ENCODE measurements at regions not wholly inside any gene's neighbourhood (a gene's known extent, or its start where the extent isn't known, plus 50 kb on each side); places are given as distances from the start of the nearest gene placed in this dataset.

DNA sequence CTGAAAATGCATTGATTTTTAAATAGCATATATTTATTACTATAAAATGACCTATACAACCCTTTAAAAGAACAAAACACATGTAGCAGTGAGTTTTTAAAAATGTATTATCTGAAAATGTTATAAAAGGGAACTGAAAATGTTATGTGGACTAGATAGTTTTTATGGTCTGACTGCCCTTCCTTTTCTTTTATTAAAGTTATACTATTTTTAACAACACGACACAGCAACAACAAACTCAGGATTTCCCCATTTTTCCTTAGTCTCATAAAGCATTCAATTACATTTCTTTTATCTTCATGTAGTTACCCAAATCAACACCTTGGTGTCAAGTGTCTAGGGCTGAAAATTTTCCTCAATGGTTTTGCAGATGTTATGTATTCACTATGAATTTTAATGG is 132.8 kb upstream of the TMEFF2 start:
- TF ChIP-seq ZNF274 (IDR thresholded peaks at IDR 0.05; ENCODE audit: low read depth, low read length) (no peak), POLR2AphosphoS5 (IDR thresholded peaks at IDR 0.05; ENCODE audit: low read depth, low read length) (no peak), TCF7L2 (IDR thresholded peaks at IDR 0.05; ENCODE audit: borderline replicate concordance, extremely low read depth, insufficient read depth, insufficient read length) (no peak), SP1 (IDR thresholded peaks at IDR 0.05; ENCODE audit: low read depth) (no peak), EZH2phosphoT487 (IDR thresholded peaks at IDR 0.05; ENCODE audit: borderline replicate concordance) (no peak), JUND (IDR thresholded peaks at IDR 0.05) (no peak), EZH2 (IDR thresholded peaks at IDR 0.05) (no peak), POLR2A (IDR thresholded peaks at IDR 0.05; ENCODE audit: borderline replicate concordance, extremely low read depth, insufficient read depth, insufficient read length) (no peak)
- TF ChIP-seq, protein P1, sequence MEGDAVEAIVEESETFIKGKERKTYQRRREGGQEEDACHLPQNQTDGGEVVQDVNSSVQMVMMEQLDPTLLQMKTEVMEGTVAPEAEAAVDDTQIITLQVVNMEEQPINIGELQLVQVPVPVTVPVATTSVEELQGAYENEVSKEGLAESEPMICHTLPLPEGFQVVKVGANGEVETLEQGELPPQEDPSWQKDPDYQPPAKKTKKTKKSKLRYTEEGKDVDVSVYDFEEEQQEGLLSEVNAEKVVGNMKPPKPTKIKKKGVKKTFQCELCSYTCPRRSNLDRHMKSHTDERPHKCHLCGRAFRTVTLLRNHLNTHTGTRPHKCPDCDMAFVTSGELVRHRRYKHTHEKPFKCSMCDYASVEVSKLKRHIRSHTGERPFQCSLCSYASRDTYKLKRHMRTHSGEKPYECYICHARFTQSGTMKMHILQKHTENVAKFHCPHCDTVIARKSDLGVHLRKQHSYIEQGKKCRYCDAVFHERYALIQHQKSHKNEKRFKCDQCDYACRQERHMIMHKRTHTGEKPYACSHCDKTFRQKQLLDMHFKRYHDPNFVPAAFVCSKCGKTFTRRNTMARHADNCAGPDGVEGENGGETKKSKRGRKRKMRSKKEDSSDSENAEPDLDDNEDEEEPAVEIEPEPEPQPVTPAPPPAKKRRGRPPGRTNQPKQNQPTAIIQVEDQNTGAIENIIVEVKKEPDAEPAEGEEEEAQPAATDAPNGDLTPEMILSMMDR (IDR thresholded peaks at IDR 0.05 in 2 of 3, conservative IDR thresholded peaks at IDR 0.05 in 1 of 3; ENCODE audit: borderline replicate concordance in 1 of 3, insufficient read depth in 1 of 3, low read depth in 2 of 3, low read length in 2 of 3) = no peak
- TF ChIP-seq, protein P2, sequence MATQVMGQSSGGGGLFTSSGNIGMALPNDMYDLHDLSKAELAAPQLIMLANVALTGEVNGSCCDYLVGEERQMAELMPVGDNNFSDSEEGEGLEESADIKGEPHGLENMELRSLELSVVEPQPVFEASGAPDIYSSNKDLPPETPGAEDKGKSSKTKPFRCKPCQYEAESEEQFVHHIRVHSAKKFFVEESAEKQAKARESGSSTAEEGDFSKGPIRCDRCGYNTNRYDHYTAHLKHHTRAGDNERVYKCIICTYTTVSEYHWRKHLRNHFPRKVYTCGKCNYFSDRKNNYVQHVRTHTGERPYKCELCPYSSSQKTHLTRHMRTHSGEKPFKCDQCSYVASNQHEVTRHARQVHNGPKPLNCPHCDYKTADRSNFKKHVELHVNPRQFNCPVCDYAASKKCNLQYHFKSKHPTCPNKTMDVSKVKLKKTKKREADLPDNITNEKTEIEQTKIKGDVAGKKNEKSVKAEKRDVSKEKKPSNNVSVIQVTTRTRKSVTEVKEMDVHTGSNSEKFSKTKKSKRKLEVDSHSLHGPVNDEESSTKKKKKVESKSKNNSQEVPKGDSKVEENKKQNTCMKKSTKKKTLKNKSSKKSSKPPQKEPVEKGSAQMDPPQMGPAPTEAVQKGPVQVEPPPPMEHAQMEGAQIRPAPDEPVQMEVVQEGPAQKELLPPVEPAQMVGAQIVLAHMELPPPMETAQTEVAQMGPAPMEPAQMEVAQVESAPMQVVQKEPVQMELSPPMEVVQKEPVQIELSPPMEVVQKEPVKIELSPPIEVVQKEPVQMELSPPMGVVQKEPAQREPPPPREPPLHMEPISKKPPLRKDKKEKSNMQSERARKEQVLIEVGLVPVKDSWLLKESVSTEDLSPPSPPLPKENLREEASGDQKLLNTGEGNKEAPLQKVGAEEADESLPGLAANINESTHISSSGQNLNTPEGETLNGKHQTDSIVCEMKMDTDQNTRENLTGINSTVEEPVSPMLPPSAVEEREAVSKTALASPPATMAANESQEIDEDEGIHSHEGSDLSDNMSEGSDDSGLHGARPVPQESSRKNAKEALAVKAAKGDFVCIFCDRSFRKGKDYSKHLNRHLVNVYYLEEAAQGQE (IDR thresholded peaks at IDR 0.05; ENCODE audit: low read depth) = no peak

Data from HCT116 (cell line).